ENCODE measurements at regions not wholly inside any gene's neighbourhood (a gene's known extent, or its start where the extent isn't known, plus 50 kb on each side); places are given as distances from the start of the nearest gene placed in this dataset.

DNA sequence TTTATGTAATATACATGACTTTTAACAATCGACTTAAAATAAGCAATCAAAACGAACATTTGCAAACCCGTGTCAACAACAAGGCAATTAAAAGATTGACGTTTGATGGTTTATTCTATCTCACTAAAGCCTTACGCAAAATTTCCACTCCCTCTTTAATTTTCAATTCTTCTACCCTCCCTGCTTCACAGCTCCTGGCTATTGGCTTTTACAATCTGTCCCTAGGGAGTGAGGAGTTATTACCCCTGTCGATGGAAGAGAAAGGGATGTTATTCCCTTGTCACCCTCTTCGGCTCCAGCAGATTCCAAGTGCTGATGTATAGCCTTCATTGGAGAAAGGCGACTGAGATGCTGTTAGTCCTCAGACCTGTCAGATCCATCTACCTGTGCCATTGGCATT lies 161.3 kb downstream of the ZNF281 start:
- TF ChIP-seq, protein P1, sequence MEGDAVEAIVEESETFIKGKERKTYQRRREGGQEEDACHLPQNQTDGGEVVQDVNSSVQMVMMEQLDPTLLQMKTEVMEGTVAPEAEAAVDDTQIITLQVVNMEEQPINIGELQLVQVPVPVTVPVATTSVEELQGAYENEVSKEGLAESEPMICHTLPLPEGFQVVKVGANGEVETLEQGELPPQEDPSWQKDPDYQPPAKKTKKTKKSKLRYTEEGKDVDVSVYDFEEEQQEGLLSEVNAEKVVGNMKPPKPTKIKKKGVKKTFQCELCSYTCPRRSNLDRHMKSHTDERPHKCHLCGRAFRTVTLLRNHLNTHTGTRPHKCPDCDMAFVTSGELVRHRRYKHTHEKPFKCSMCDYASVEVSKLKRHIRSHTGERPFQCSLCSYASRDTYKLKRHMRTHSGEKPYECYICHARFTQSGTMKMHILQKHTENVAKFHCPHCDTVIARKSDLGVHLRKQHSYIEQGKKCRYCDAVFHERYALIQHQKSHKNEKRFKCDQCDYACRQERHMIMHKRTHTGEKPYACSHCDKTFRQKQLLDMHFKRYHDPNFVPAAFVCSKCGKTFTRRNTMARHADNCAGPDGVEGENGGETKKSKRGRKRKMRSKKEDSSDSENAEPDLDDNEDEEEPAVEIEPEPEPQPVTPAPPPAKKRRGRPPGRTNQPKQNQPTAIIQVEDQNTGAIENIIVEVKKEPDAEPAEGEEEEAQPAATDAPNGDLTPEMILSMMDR (IDR thresholded peaks at IDR 0.05; ENCODE audit: low read depth, low read length): no peak
- no peak for TF ChIP-seq POLR2A (IDR thresholded peaks at IDR 0.05; ENCODE audit: extremely low read depth, insufficient read length)
